ENCODE measurements at regions not wholly inside any gene's neighbourhood (a gene's known extent, or its start where the extent isn't known, plus 50 kb on each side); places are given as distances from the start of the nearest gene placed in this dataset.

DNA sequence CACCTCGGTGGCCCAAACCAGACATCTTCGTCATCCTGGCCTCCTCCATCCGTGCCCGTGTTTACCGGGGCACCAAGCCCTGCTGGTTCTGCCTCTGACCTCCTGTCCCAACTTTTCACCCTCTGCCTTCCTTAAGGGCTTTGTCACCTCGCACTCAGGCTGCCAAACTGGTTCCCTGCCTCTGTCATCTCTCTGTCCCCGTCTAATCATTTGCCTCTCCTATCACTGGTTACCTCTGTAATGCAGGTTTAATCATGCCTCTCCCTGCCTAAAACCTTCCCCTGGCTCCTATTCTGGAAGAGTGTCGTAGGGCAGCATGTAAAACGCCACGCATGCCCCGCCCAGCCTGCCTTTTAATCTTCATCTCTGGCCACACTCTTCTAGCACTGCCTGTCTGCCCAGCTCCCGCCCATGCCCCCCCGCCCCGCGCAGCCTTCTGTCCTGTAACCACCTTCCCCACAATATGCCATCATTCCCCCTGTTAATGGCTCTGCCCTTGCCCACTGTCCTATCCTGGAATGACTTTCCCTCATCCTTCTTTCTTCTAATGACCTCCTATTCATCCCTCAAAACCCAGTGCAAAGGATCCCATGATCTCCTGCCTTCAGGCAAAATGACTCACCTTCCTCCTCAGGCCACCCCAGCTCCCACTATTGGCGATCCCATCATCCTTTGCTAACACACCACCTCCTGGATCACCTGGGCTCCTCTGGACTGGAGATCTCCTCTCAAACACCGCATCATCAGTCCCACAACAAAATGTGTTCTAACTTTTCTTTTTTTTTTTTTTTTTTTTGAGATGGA lies 66.7 kb downstream of the PEX11G start:
- Mint-ChIP-seq H3K27ac (peak overlapping the region in 2 of 3 experiments; percentile 36 to 70; a peak in 6 of 7 replicates), H3K9me3 (no peaks in the 10 kb centered on the region), H3K4me3 (no peak overlapping the region), H3K27me3 (ENCODE audit: low read depth) (no peaks in the 10 kb centered on the region; the same call in 1 of the 2 replicates), H3K36me3 (ENCODE audit: insufficient read depth in 1 of 3, low read depth in 3 of 3) (peaks cover 0 to 10% (median 3%) of the 10 kb centered on the region in 3 experiments; a peak in 4 of 7 replicates), H3K4me1 (peaks cover 6 to 7% of the 10 kb centered on the region in 2 experiments)
- Histone ChIP-seq H3K9me3 (ENCODE audit: control insufficient read depth, low read depth, low read length) (no peaks in the 10 kb centered on the region), H3K9ac (ENCODE audit: extremely low read depth, insufficient read length, low read length) (no peak overlapping the region), H3K4me2 (ENCODE audit: insufficient read depth, insufficient read length, low read length) (no peak overlapping the region), H2BK5ac (ENCODE audit: insufficient read length, low read length) (no peak overlapping the region), H4K8ac (replicated peaks; ENCODE audit: insufficient read length, low read depth, low read length) (no peak overlapping the region), H2AFZ (ENCODE audit: low read length) (no peak overlapping the region), H3K18ac (ENCODE audit: insufficient read length, low read depth, low read length) (no peak overlapping the region), H3K4ac (ENCODE audit: low read depth, low read length) (no peak overlapping the region), H3K79me2 (ENCODE audit: insufficient read depth, low read length) (peaks cover 3% of the 10 kb centered on the region; the same call in 1 of the 2 replicates), H3K14ac (ENCODE audit: insufficient read depth, low read length) (no peak overlapping the region), H2BK120ac (ENCODE audit: low read depth, low read length, poor library complexity, severe bottlenecking) (no peak overlapping the region), H2AK5ac (ENCODE audit: insufficient read length, low read length) (no peak overlapping the region), H4K5ac (ENCODE audit: insufficient read length, low read depth, low read length) (no peak overlapping the region), H3K4me1 (ENCODE audit: insufficient read depth, low read length) (no peaks in the 10 kb centered on the region), H3K56ac (ENCODE audit: insufficient read length, low read depth, low read length) (no peak overlapping the region), H3K23ac (ENCODE audit: insufficient read length, low read depth, low read length) (no peak overlapping the region), H3K27ac (ENCODE audit: insufficient read length, low read depth, low read length) (no peak overlapping the region), H4K91ac (ENCODE audit: insufficient read length, low read depth, low read length) (no peak overlapping the region), H2BK15ac (ENCODE audit: low read depth, low read length) (no peak overlapping the region), H2BK20ac (ENCODE audit: low read depth, low read length, poor library complexity, severe bottlenecking) (no peak overlapping the region), H4K20me1 (ENCODE audit: control insufficient read depth, insufficient read depth, insufficient read length) (no peaks in the 10 kb centered on the region), H2BK12ac (ENCODE audit: insufficient read length, low read depth, low read length) (no peak overlapping the region), H3K79me1 (ENCODE audit: insufficient read depth, low read depth, low read length, poor library complexity, severe bottlenecking) (no peaks in the 10 kb centered on the region), H3K27me3 (ENCODE audit: insufficient read depth, low read length) (no peaks in the 10 kb centered on the region), H3K23me2 (ENCODE audit: insufficient read length, low read depth, low read length, poor library complexity, severe bottlenecking) (no peaks in the 10 kb centered on the region), H3T11ph (ENCODE audit: low read length) (no peak overlapping the region)
- no CpG with 5 or more reads among the region's 17 CpGs for WGBS (ENCODE audit: extremely low coverage, insufficient read length, low lambda C conversion rate)
- TF ChIP-seq, protein P1, sequence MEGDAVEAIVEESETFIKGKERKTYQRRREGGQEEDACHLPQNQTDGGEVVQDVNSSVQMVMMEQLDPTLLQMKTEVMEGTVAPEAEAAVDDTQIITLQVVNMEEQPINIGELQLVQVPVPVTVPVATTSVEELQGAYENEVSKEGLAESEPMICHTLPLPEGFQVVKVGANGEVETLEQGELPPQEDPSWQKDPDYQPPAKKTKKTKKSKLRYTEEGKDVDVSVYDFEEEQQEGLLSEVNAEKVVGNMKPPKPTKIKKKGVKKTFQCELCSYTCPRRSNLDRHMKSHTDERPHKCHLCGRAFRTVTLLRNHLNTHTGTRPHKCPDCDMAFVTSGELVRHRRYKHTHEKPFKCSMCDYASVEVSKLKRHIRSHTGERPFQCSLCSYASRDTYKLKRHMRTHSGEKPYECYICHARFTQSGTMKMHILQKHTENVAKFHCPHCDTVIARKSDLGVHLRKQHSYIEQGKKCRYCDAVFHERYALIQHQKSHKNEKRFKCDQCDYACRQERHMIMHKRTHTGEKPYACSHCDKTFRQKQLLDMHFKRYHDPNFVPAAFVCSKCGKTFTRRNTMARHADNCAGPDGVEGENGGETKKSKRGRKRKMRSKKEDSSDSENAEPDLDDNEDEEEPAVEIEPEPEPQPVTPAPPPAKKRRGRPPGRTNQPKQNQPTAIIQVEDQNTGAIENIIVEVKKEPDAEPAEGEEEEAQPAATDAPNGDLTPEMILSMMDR (conservative IDR thresholded peaks at IDR 0.05): no peak
- no peak for DNase-seq

Measured in H9 (cell line).